Left ventricle myocardium inferior (tissue), 1 donor: ENCODE measurements at regions not wholly inside any gene's neighbourhood (a gene's known extent, or its start where the extent isn't known, plus 50 kb on each side); places are given as distances from the start of the nearest gene placed in this dataset.

Source experiments
- DNase-seq: peaks from one replicate; pipeline ENCODE4 v3.0.0-alpha.2; 2020
- H3K27ac ChIP-seq: fragments of 200-600 bp; replicated peaks from 2 replicates; pipeline ENCODE4 v1.8.0; 2021
- H3K27me3 ChIP-seq: fragments of 200-600 bp; 2 replicates; pipeline ENCODE4 v1.8.0; 2021; ENCODE audit warnings: low read depth
- H3K36me3 ChIP-seq: fragments of 200-600 bp; 2 replicates; pipeline ENCODE4 v1.8.0; 2021
- H3K4me1 ChIP-seq: fragments of 200-600 bp; 2 replicates; pipeline ENCODE4 v1.8.0; 2021
- H3K4me3 ChIP-seq: fragments of 200-600 bp; 2 replicates; pipeline ENCODE4 v1.8.0; 2021; ENCODE audit warnings: mild to moderate bottlenecking, moderate library complexity
- H3K9me3 ChIP-seq: fragments of 200-600 bp; replicated peaks from 2 replicates; pipeline ENCODE4 v1.8.0; 2021
- CTCF ChIP-seq: fragments of 200-600 bp; IDR thresholded peaks from 2 replicates; pipeline ENCODE4 v1.8.0; 2021; ENCODE audit warnings: antibody characterized with exemption, mild to moderate bottlenecking, borderline replicate concordance
- intact Hi-C: fragments of 100-400 bp; cut with micrococcal nuclease; formaldehyde crosslinking; loops from one replicate; pipeline ENCODE4 v1.11.0; 2022
- donor health status: DM: no; HTN: yes; CAD: no; lungs with severe emphysema.

- Histone ChIP-seq H3K4me3 (no peak overlapping the region), H3K27ac (no peak overlapping the region), H3K4me1 (no peaks in the 10 kb centered on the region), H3K9me3 (peaks cover 15% of the 10 kb centered on the region), H3K27me3 (no peaks in the 10 kb centered on the region), H3K36me3 (no peaks in the 10 kb centered on the region)
- intact Hi-C loops, result no loop called here
- DNase-seq, result no peak
- TF ChIP-seq CTCF, result no peak
These were observed 346.2 kb downstream of the BARHL2 start for GRCh38 chr1:90370686-90371447.

GRCh38 chr1:90362163-90362562 lies 354.9 kb downstream of the BARHL2 start:
- Histone ChIP-seq H3K4me3 (no peak overlapping the region), H3K36me3 (no peaks in the 10 kb centered on the region), H3K4me1 (no peaks in the 10 kb centered on the region), H3K27ac (no peak overlapping the region), H3K9me3 (peaks cover 10% of the 10 kb centered on the region), H3K27me3 (no peaks in the 10 kb centered on the region)
- no peak for DNase-seq
- TF ChIP-seq CTCF, result no peak
- intact Hi-C loops, result no loop called here

- no peaks in the 10 kb centered on the region for H3K4me1 ChIP-seq
- intact Hi-C loops, result no loop called here
- H3K9me3 ChIP-seq, result peaks cover 10% of the 10 kb centered on the region
- H3K27ac ChIP-seq, result no peak overlapping the region
- H3K27me3 ChIP-seq, result no peaks in the 10 kb centered on the region
- no peak overlapping the region for H3K4me3 ChIP-seq
- DNase-seq, result no peak
- TF ChIP-seq CTCF, result no peak
- H3K36me3 ChIP-seq, result no peaks in the 10 kb centered on the region
These were observed 356.1 kb downstream of the BARHL2 start for GRCh38 chr1:90361026-90361425.

- no peak for TF ChIP-seq CTCF
- Histone ChIP-seq H3K4me3 (no peak overlapping the region), H3K9me3 (peaks cover 4% of the 10 kb centered on the region), H3K4me1 (no peaks in the 10 kb centered on the region), H3K36me3 (no peaks in the 10 kb centered on the region), H3K27me3 (no peaks in the 10 kb centered on the region), H3K27ac (no peak overlapping the region)
- no peak for DNase-seq
- intact Hi-C loops, result no loop called here
These were observed 357.1 kb downstream of the BARHL2 start for GRCh38 chr1:90359994-90360393.

GRCh38 chr1:90358448-90358847 lies 358.7 kb downstream of the BARHL2 start:
- intact Hi-C loops, result no loop called here
- Histone ChIP-seq H3K4me1 (no peaks in the 10 kb centered on the region), H3K27me3 (no peaks in the 10 kb centered on the region), H3K4me3 (no peak overlapping the region), H3K36me3 (no peaks in the 10 kb centered on the region), H3K27ac (no peak overlapping the region), H3K9me3 (no peaks in the 10 kb centered on the region)
- no peak for TF ChIP-seq CTCF
- no peak for DNase-seq
